ENCODE measurements at regions not wholly inside any gene's neighbourhood (a gene's known extent, or its start where the extent isn't known, plus 50 kb on each side); places are given as distances from the start of the nearest gene placed in this dataset.

DNA sequence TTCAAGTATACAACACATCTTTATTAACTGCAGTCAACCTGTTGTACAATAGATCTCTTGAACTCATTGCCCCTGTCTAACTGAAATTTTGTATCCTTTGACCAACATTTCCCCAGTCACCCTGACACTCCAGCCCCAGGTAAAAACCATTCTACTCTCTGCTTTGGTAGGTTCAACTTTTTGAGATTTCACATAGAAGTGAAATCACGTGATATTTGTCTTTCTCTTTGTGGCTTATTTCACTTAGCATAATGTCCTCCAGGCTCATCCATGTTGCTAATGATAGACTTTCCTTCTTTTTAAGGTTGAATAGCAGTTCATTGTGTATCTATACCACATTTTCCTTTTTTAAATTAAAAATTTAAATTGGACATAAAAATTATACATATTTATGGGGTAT, 126.5 kb upstream of the MAN2A1 start:
- intact Hi-C loops (cut with DNase I), result no loop called here
- 63% methylated on average over 1 of the region's 1 CpG for WGBS (ENCODE audit: insufficient coverage, low coverage, low lambda C conversion rate, missing lambda C conversion rate)
- ATAC-seq (no peak), DNase-seq (no peak)
- no peak overlapping the region for H3K27ac ChIP-seq
- no peaks in the 10 kb centered on the region for H3K27me3 ChIP-seq
- no peak overlapping the region for H3K4me3 ChIP-seq
- H3K4me1 ChIP-seq, result peaks cover 0 to 3% (median 0%) of the 10 kb centered on the region in 4 donors
- no peaks in the 10 kb centered on the region for H3K9me3 ChIP-seq
- TF ChIP-seq, protein P1, sequence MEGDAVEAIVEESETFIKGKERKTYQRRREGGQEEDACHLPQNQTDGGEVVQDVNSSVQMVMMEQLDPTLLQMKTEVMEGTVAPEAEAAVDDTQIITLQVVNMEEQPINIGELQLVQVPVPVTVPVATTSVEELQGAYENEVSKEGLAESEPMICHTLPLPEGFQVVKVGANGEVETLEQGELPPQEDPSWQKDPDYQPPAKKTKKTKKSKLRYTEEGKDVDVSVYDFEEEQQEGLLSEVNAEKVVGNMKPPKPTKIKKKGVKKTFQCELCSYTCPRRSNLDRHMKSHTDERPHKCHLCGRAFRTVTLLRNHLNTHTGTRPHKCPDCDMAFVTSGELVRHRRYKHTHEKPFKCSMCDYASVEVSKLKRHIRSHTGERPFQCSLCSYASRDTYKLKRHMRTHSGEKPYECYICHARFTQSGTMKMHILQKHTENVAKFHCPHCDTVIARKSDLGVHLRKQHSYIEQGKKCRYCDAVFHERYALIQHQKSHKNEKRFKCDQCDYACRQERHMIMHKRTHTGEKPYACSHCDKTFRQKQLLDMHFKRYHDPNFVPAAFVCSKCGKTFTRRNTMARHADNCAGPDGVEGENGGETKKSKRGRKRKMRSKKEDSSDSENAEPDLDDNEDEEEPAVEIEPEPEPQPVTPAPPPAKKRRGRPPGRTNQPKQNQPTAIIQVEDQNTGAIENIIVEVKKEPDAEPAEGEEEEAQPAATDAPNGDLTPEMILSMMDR (IDR thresholded peaks at IDR 0.05), result no peak
- TF ChIP-seq POLR2A (IDR thresholded peaks at IDR 0.05), result no peak
- H3K36me3 ChIP-seq, result no peaks in the 10 kb centered on the region

DNA sequence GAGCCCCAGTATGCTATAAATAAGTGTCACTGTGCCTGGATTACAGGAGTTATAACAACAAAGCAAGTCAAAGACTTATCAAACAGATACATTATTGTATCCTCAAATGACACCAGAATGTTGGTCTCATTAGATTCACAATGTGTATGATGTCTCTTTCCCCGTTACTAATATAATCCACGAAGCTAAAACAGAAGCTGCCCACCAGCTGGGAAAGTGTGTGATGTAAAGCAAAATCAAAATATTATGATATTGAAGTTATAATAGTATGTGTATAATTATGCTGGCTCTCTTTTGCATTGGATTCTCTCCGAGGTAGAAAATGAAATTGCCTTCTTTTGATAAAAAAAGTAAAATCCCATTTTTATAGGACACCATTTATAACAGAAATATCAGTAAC, 127.3 kb upstream of the MAN2A1 start:
- H3K4me1 ChIP-seq, result peaks cover 0 to 3% (median 0%) of the 10 kb centered on the region in 4 donors
- TF ChIP-seq, protein P1 (IDR thresholded peaks at IDR 0.05), result no peak
- TF ChIP-seq POLR2A (IDR thresholded peaks at IDR 0.05), result no peak
- H3K36me3 ChIP-seq, result no peaks in the 10 kb centered on the region
- intact Hi-C loops (cut with DNase I), result no loop called here
- DNase-seq (no peak), ATAC-seq (no peak)
- H3K4me3 ChIP-seq, result no peak overlapping the region
- WGBS (ENCODE audit: insufficient coverage, low coverage, low lambda C conversion rate, missing lambda C conversion rate), result 76% methylated on average over 3 of the region's 3 CpGs
- H3K27ac ChIP-seq, result no peak overlapping the region
- H3K9me3 ChIP-seq, result no peaks in the 10 kb centered on the region
- no peaks in the 10 kb centered on the region for H3K27me3 ChIP-seq

DNA sequence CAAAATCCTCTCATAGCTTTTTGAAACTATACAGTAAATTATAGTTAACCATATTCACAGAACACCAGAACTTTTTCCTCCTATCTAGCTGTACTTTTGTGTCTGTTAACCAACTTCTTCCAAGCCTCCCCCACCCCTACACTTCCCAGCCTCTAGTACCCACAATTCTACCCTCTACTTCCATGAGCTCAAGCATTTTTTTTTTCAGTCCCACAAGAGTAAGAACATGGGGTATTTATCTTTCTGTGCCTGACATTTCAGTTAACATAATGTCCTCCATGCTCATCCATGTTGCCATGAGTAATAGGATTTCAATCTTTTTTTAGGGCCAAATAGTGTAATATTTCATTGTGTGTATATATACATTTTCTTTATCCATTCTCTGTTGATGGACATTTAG, 128.3 kb upstream of the MAN2A1 start:
- Histone ChIP-seq H3K4me3 (no peak overlapping the region), H3K27me3 (no peaks in the 10 kb centered on the region), H3K4me1 (no peaks in the 10 kb centered on the region), H3K9me3 (no peaks in the 10 kb centered on the region), H3K27ac (no peak overlapping the region), H3K36me3 (no peaks in the 10 kb centered on the region)
- DNase-seq, result no peak
- ATAC-seq, result no peak
- intact Hi-C loops (cut with DNase I), result no loop called here
- no peak for TF ChIP-seq POLR2A (IDR thresholded peaks at IDR 0.05)
- TF ChIP-seq, protein P1 (IDR thresholded peaks at IDR 0.05), result no peak

DNA sequence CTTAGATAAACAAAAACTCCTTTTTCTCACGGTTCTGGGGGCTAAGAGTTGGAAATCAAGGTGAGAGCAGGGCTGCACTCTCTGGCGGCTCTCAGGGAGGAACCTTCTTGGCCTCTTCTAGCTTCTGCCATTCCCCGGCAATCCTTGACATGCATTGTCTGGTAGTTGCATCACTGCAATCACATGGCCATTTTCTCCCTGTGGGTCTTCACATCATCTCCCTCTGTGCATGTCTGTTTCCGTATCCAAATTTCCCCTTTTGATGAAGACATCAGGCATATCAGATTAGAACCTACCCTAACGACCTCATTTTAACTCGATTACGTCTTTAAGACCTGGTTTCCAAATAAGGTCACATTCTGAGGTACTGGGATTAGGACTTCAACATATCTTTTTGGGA, 129.2 kb upstream of the MAN2A1 start:
- no peaks in the 10 kb centered on the region for H3K9me3 ChIP-seq

More for the DNA sequence above, 129.2 kb upstream of the MAN2A1 start:
- Histone ChIP-seq H3K4me1 (no peaks in the 10 kb centered on the region), H3K27me3 (no peaks in the 10 kb centered on the region), H3K36me3 (no peaks in the 10 kb centered on the region), H3K4me3 (no peak overlapping the region), H3K27ac (no peak overlapping the region)
- TF ChIP-seq, protein P1 (IDR thresholded peaks at IDR 0.05), result no peak
- no peak for TF ChIP-seq POLR2A (IDR thresholded peaks at IDR 0.05)
- intact Hi-C loops (cut with DNase I), result no loop called here
- no peak for DNase-seq
- ATAC-seq, result no peak
- WGBS (ENCODE audit: insufficient coverage, low coverage, low lambda C conversion rate, missing lambda C conversion rate), result 83% methylated on average over 7 of the region's 7 CpGs

Measured in right lobe of liver (tissue), 6 donors.